Gastroesophageal sphincter (tissue), 3 donors: ENCODE measurements at regions not wholly inside any gene's neighbourhood (a gene's known extent, or its start where the extent isn't known, plus 50 kb on each side); places are given as distances from the start of the nearest gene placed in this dataset.

Experiments
- CTCF ChIP-seq, 4 experiments: fragments of 200-600 bp in 2 of 4; fragments of 450-650 bp in 2 of 4; sonication (generic) in 1 of 4; IDR thresholded peaks; one replicate each; pipeline ENCODE4 v1.5.1; 2017 to 2019; ENCODE audit warnings: antibody characterized with exemption in 4 of 4, mild to moderate bottlenecking in 2 of 4, moderate library complexity in 2 of 4
- POLR2A ChIP-seq, 2 donors: fragments of 450-650 bp; IDR thresholded peaks; one replicate each; pipeline ENCODE4 v1.6.1; 2017; ENCODE audit warnings: antibody characterized with exemption in 2 of 2, mild to moderate bottlenecking in 2 of 2, moderate library complexity in 1 of 2
- POLR2AphosphoS5 ChIP-seq: sonication (generic); formaldehyde crosslinking; IDR thresholded peaks from one replicate; pipeline ENCODE4 v1.6.1; 2017; ENCODE audit warnings: antibody characterized with exemption

- TF ChIP-seq POLR2AphosphoS5 (no peak), CTCF (IDR thresholded peaks at IDR 0.05) (no peak), POLR2A (IDR thresholded peaks at IDR 0.05) (no peak)
These were observed 831.7 kb upstream of the ARPP21 start for GRCh38 chr3:34807611-34808010.
